ENCODE measurements at regions not wholly inside any gene's neighbourhood (a gene's known extent, or its start where the extent isn't known, plus 50 kb on each side); places are given as distances from the start of the nearest gene placed in this dataset.

DNA sequence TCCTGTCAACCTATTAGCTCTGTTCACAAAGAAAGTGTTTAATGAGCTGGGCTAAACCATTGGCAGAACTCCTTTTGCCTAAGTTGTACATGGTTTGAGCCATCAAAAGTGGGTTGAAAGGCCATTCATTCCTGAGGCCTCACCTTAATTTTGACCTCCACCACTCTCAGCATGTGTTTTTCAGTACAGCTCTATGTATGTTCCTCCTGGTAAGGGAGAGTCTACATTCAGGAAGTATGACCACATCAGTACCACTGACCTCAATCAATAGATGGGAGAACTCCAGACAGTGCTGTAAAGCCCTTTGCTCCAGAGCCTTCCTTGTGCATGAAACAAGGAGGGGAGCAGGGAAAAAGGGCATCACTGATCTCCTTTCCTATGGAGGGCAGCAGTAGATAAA, 87.8 kb upstream of the CARD18 start:
- in situ Hi-C loops (cut with MboI), result no loop called here
- POLR2A ChIA-PET, result no interaction called here
- no peak overlapping the region for H2AFZ ChIP-seq (ENCODE audit: low read depth, low read length)

DNA sequence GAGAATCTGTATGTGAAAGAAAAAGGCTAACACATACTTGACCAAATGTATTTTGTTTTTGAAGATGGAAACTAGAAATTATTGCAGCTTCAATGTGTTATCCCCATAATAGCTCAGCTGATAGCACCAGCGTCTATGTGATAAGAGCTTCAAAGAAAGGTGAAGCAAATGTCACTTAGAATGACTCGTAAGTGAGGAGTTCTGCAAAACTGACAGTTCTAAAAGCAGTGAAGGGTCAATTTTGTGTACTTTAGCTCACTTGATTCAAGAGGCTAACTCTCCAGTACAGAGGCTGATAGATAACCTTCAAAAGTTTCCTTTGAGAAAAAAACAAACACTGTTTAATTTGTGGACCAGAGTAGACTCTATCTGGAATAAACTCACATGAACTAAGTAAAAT, 87.2 kb upstream of the CARD18 start:
- TF ChIP-seq TEAD1 (CRISPR knock-in tag; IDR thresholded peaks at IDR 0.05) (no peak), ZNF23 (CRISPR knock-in tag; IDR thresholded peaks at IDR 0.05) (no peak), SAFB2 (IDR thresholded peaks at IDR 0.05; ENCODE audit: borderline replicate concordance, low read depth, low read length, severe bottlenecking) (no peak), MBD2 (IDR thresholded peaks at IDR 0.05; ENCODE audit: borderline replicate concordance, low read depth) (no peak), SIRT6 (IDR thresholded peaks at IDR 0.05; ENCODE audit: low read depth, low read length) (no peak), CBX5 (IDR thresholded peaks at IDR 0.05; ENCODE audit: borderline replicate concordance, low read depth) (no peak), ARID2 (IDR thresholded peaks at IDR 0.05) (no peak)
- TF ChIP-seq, protein P1, sequence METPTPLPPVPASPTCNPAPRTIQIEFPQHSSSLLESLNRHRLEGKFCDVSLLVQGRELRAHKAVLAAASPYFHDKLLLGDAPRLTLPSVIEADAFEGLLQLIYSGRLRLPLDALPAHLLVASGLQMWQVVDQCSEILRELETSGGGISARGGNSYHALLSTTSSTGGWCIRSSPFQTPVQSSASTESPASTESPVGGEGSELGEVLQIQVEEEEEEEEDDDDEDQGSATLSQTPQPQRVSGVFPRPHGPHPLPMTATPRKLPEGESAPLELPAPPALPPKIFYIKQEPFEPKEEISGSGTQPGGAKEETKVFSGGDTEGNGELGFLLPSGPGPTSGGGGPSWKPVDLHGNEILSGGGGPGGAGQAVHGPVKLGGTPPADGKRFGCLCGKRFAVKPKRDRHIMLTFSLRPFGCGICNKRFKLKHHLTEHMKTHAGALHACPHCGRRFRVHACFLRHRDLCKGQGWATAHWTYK (CRISPR knock-in tag; IDR thresholded peaks at IDR 0.05), result no peak
- no peak for ATAC-seq
- BruUV-seq (replicated peaks), result no TSS peak
- no peak overlapping the region for H3K4me3 ChIP-seq
- H3K4me2 ChIP-seq (ENCODE audit: insufficient read depth, low read length), result no peak overlapping the region
- no peaks in the 10 kb centered on the region for H3K9me1 ChIP-seq (ENCODE audit: control insufficient read depth, insufficient read depth, low read length)
- H3K27ac ChIP-seq (ENCODE audit: extremely low read depth, low read depth, low read length), result no peak overlapping the region
- no peaks in the 10 kb centered on the region for H3K4me1 ChIP-seq (replicated peaks in 1 of 2; ENCODE audit: control insufficient read depth in 2 of 2, insufficient read depth in 2 of 2, low read length in 2 of 2)
- H3K79me2 ChIP-seq (ENCODE audit: control insufficient read depth, insufficient read depth, low read length), result no peaks in the 10 kb centered on the region
- no peaks in the 10 kb centered on the region for H3K36me3 ChIP-seq (ENCODE audit: control insufficient read depth, insufficient read depth, low read length)
- intact Hi-C loops (cut with micrococcal nuclease), result no loop called here
- ChIA-PET CTCF (ENCODE audit: low intra/inter-chr PET ratio) (no interaction called here), POLR2A (no interaction called here)
- DNase-seq (ENCODE audit: extremely low read depth in 1 of 4, low spot score in 3 of 4), result no peak
- no peaks in the 10 kb centered on the region for H4K20me1 ChIP-seq (replicated peaks; ENCODE audit: control insufficient read depth, insufficient read depth, low read length)
- in situ Hi-C loops (cut with MboI), result no loop called here
- H3K27me3 ChIP-seq (ENCODE audit: control insufficient read depth in 2 of 2, insufficient read depth in 2 of 2, low read length in 2 of 2), result no peaks in the 10 kb centered on the region
- no peak overlapping the region for H3K9ac ChIP-seq (ENCODE audit: insufficient read depth in 1 of 2, low read depth in 2 of 2, low read length in 2 of 2)
- no peak overlapping the region for H2AFZ ChIP-seq (ENCODE audit: low read depth, low read length)
- no peak for FAIRE-seq
- WGBS (ENCODE audit: insufficient coverage, low coverage, missing lambda C conversion rate), result 0% methylated on average over 2 of the region's 2 CpGs
- no peaks in the 10 kb centered on the region for H3K9me3 ChIP-seq (replicated peaks; ENCODE audit: control insufficient read depth, insufficient read depth, low read depth, low read length)

More for the DNA sequence above, 87.8 kb upstream of the CARD18 start:
- intact Hi-C loops (cut with micrococcal nuclease), result no loop called here
- no peak for DNase-seq (ENCODE audit: extremely low read depth in 1 of 4, low spot score in 3 of 4)
- CTCF ChIA-PET (ENCODE audit: low intra/inter-chr PET ratio), result no interaction called here
- no peak overlapping the region for H3K4me3 ChIP-seq
- no peaks in the 10 kb centered on the region for H3K36me3 ChIP-seq (ENCODE audit: control insufficient read depth, insufficient read depth, low read length)
- BruUV-seq (replicated peaks), result no TSS peak
- H4K20me1 ChIP-seq (replicated peaks; ENCODE audit: control insufficient read depth, insufficient read depth, low read length), result no peaks in the 10 kb centered on the region
- H3K9me3 ChIP-seq (replicated peaks; ENCODE audit: control insufficient read depth, insufficient read depth, low read depth, low read length), result no peaks in the 10 kb centered on the region
- no peak overlapping the region for H3K27ac ChIP-seq (ENCODE audit: extremely low read depth, low read depth, low read length)
- no peak overlapping the region for H3K4me2 ChIP-seq (ENCODE audit: insufficient read depth, low read length)
- H3K9ac ChIP-seq (ENCODE audit: insufficient read depth in 1 of 2, low read depth in 2 of 2, low read length in 2 of 2), result no peak overlapping the region
- no peaks in the 10 kb centered on the region for H3K4me1 ChIP-seq (replicated peaks in 1 of 2; ENCODE audit: control insufficient read depth in 2 of 2, insufficient read depth in 2 of 2, low read length in 2 of 2)
- TF ChIP-seq GTF2E2 (tag; IDR thresholded peaks at IDR 0.05) (no peak), ZNF121 (CRISPR knock-in tag; conservative IDR thresholded peaks at IDR 0.05) (no peak), TAF9B (IDR thresholded peaks at IDR 0.05; ENCODE audit: partially characterized antibody) (no peak)
- TF ChIP-seq, protein P2, sequence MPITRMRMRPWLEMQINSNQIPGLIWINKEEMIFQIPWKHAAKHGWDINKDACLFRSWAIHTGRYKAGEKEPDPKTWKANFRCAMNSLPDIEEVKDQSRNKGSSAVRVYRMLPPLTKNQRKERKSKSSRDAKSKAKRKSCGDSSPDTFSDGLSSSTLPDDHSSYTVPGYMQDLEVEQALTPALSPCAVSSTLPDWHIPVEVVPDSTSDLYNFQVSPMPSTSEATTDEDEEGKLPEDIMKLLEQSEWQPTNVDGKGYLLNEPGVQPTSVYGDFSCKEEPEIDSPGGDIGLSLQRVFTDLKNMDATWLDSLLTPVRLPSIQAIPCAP (CRISPR knock-in tag; IDR thresholded peaks at IDR 0.05; ENCODE audit: borderline replicate concordance), result no peak
- H3K27me3 ChIP-seq (ENCODE audit: control insufficient read depth in 2 of 2, insufficient read depth in 2 of 2, low read length in 2 of 2), result no peaks in the 10 kb centered on the region
- H3K79me2 ChIP-seq (ENCODE audit: control insufficient read depth, insufficient read depth, low read length), result no peaks in the 10 kb centered on the region
- FAIRE-seq, result no peak
- no peaks in the 10 kb centered on the region for H3K9me1 ChIP-seq (ENCODE audit: control insufficient read depth, insufficient read depth, low read length)
- ATAC-seq, result no peak
